ENCODE measurements at regions not wholly inside any gene's neighbourhood (a gene's known extent, or its start where the extent isn't known, plus 50 kb on each side); places are given as distances from the start of the nearest gene placed in this dataset.

DNA sequence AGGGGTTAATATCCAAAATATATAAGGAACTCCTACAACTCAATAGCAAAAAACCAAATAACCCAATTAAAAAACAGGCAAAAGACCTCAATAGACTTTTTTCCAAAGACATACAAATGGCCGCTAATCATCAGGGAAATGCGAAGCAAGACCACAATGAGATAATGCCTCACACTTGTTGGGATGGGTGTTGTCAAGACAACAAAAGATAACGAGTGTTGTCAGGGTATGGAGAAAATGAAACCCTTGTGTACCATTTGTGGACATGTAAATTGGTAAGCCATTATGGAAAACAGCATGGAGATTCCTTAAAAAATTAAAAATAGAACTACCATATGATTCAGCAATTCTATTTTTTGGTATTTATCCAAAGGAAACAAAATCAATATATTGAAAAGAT is 620.2 kb downstream of the ACTL7B start:
- BruUV-seq (replicated peaks) = no TSS peak
- no peak for TF ChIP-seq SMYD3 (CRISPR knock-in tag; IDR thresholded peaks at IDR 0.05)
- TF ChIP-seq CREB3 (CRISPR knock-in tag; IDR thresholded peaks at IDR 0.05) = no peak
- TF ChIP-seq SYNCRIP (IDR thresholded peaks at IDR 0.05; ENCODE audit: insufficient read depth, low read depth, low read length) = no peak
- no peak for TF ChIP-seq MIER2 (CRISPR knock-in tag; IDR thresholded peaks at IDR 0.05)
- no peak for TF ChIP-seq IKZF1 (IDR thresholded peaks at IDR 0.05)
- TF ChIP-seq ZNF101 (CRISPR knock-in tag; IDR thresholded peaks at IDR 0.05; ENCODE audit: borderline replicate concordance, low read depth) = no peak
- no peak for TF ChIP-seq RFXAP (CRISPR knock-in tag; IDR thresholded peaks at IDR 0.05; ENCODE audit: borderline replicate concordance)
- TF ChIP-seq, protein P1, sequence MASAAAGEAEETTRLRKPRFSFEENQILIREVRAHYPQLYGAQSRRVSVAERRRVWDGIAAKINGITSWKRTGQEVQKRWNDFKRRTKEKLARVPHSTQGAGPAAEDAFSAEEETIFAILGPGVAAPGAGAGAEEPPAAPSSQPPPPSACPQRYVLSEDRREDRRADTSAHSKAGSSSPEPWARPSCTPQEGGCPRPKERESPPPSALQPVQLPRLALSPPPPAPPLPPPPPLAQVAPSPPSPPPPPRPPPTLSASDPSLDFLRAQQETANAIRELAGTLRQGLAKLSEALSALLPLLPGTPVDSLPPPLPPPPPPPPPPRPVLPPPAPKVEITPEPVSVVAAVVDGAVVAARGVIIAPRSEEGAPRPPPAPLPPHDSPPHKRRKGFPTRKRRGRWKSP (CRISPR knock-in tag; IDR thresholded peaks at IDR 0.05) = no peak
- no peak for TF ChIP-seq IRX3 (CRISPR knock-in tag; IDR thresholded peaks at IDR 0.05; ENCODE audit: borderline replicate concordance, low read depth)
- no peak for TF ChIP-seq XRCC5 (optimal IDR thresholded peaks at IDR 0.05; ENCODE audit: low read length)
- TF ChIP-seq, protein P2, sequence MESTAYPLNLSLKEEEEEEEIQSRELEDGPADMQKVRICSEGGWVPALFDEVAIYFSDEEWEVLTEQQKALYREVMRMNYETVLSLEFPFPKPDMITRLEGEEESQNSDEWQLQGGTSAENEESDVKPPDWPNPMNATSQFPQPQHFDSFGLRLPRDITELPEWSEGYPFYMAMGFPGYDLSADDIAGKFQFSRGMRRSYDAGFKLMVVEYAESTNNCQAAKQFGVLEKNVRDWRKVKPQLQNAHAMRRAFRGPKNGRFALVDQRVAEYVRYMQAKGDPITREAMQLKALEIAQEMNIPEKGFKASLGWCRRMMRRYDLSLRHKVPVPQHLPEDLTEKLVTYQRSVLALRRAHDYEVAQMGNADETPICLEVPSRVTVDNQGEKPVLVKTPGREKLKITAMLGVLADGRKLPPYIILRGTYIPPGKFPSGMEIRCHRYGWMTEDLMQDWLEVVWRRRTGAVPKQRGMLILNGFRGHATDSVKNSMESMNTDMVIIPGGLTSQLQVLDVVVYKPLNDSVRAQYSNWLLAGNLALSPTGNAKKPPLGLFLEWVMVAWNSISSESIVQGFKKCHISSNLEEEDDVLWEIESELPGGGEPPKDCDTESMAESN (CRISPR knock-in tag; conservative IDR thresholded peaks at IDR 0.05) = no peak
- no peak for TF ChIP-seq ZNF337 (CRISPR knock-in tag; IDR thresholded peaks at IDR 0.05; ENCODE audit: borderline replicate concordance, low read depth)
- no peak for TF ChIP-seq ZNF703 (CRISPR knock-in tag; IDR thresholded peaks at IDR 0.05; ENCODE audit: borderline replicate concordance)
- ChIA-PET POLR2A (no interaction called here), CTCF (ENCODE audit: low intra/inter-chr PET ratio, low total read pairs) (no interaction called here)
- H3K27ac ChIP-seq (ENCODE audit: extremely low read length, insufficient read depth, low read length) = no peak overlapping the region
- no peaks in the 10 kb centered on the region for H4K20me1 ChIP-seq (ENCODE audit: insufficient read depth, low read length)
- ATAC-seq = no peak
- H3K36me3 ChIP-seq (replicated peaks in 1 of 2; ENCODE audit: control insufficient read depth in 1 of 2, insufficient read depth in 2 of 2, low read length in 2 of 2) = no peaks in the 10 kb centered on the region
- under 1% methylated on average over 3 of the region's 3 CpGs for WGBS (ENCODE audit: low lambda C conversion rate)
- H3K9me3 ChIP-seq (ENCODE audit: low read length) = no peaks in the 10 kb centered on the region
- no peak overlapping the region for H3K4me3 ChIP-seq (replicated peaks in 1 of 3; ENCODE audit: insufficient read depth in 1 of 3, low read depth in 2 of 3, low read length in 3 of 3)
- in situ Hi-C loops (cut with HindIII; ENCODE audit: extremely low pct_ligation_motif_present, low pct_unique_long_range_greater_than_20kb) = no loop called here
- no peak overlapping the region for H2AFZ ChIP-seq (ENCODE audit: low read length)
- no peak for FAIRE-seq
- DNase-seq (ENCODE audit: low spot score) = no peak
- intact Hi-C loops (cut with micrococcal nuclease; ENCODE audit: unreplicated experiment) = no loop called here
- no peak overlapping the region for H3K9ac ChIP-seq (ENCODE audit: insufficient read depth, low read depth, low read length)
- H3K4me1 ChIP-seq (ENCODE audit: insufficient read depth, low read length) = no peaks in the 10 kb centered on the region
- H3K4me2 ChIP-seq (ENCODE audit: low read depth, low read length) = no peak overlapping the region
- H3K27me3 ChIP-seq (ENCODE audit: control insufficient read depth in 1 of 2, insufficient read depth in 2 of 2, low read length in 2 of 2) = no peaks in the 10 kb centered on the region
- no peaks in the 10 kb centered on the region for H3K79me2 ChIP-seq (ENCODE audit: insufficient read depth, low read length)

Data from HepG2 (cell line).